Heart right ventricle (tissue), 16 donors: ENCODE measurements at regions not wholly inside any gene's neighbourhood (a gene's known extent, or its start where the extent isn't known, plus 50 kb on each side); places are given as distances from the start of the nearest gene placed in this dataset.

Experiments
- ATAC-seq, 8 donors: fragments of 200-7000 bp; cut with Tn5 transposase; one replicate each; pipeline ENCODE4 v1.9.1; 2020; ENCODE audit warnings: mild to moderate bottlenecking in 8 of 8, moderate library complexity in 8 of 8, moderate number of reproducible peaks in 1 of 8
- DNase-seq, 2 donors: peaks; one replicate each; pipeline ENCODE4 v3.0.0-alpha.2; 2020
- H3K27ac ChIP-seq, 10 donors: fragments of 200-600 bp; sonication (generic) in 2 of 10; one replicate each; pipeline versions ENCODE4 v1.5.0 to v1.8.0; 2020 to 2022; ENCODE audit warnings: mild to moderate bottlenecking in 3 of 10
- H3K27me3 ChIP-seq, 7 donors: fragments of 200-600 bp; one replicate each; pipeline ENCODE4 v1.8.0; 2021 to 2022; ENCODE audit warnings: mild to moderate bottlenecking in 2 of 7
- H3K36me3 ChIP-seq, 9 donors: fragments of 200-600 bp; sonication (generic) in 1 of 9; one replicate each; pipeline versions ENCODE4 v1.5.0 to v1.8.0; 2020 to 2022; ENCODE audit warnings: mild to moderate bottlenecking in 2 of 9
- H3K4me1 ChIP-seq, 9 donors: fragments of 200-600 bp; sonication (generic) in 1 of 9; one replicate each; pipeline versions ENCODE4 v1.5.0 to v1.8.0; 2020 to 2022; ENCODE audit warnings: mild to moderate bottlenecking in 4 of 9
- H3K4me3 ChIP-seq, 10 donors: fragments of 200-600 bp; sonication (generic) in 2 of 10; one replicate each; pipeline versions ENCODE4 v1.5.0 to v1.8.0; 2020 to 2022; ENCODE audit warnings: mild to moderate bottlenecking in 7 of 10, moderate library complexity in 2 of 10
- H3K9me3 ChIP-seq, 11 donors: fragments of 200-600 bp in 10 of 11; sonication (generic) in 2 of 11; one replicate each; pipeline versions ENCODE4 v1.5.0 to v1.8.0; 2013 to 2022; ENCODE audit warnings: mild to moderate bottlenecking in 2 of 11, control low read depth in 1 of 11, moderate library complexity in 1 of 11
- CTCF ChIP-seq, 9 donors: fragments of 200-600 bp; sonication (generic) in 2 of 9; IDR thresholded peaks; one replicate each; pipeline versions ENCODE4 v1.5.0 to v1.8.0; 2021 to 2022; ENCODE audit warnings: antibody characterized with exemption in 9 of 9, mild to moderate bottlenecking in 5 of 9, moderate library complexity in 1 of 9
- WGBS, 2 donors: extraction: QIAGEN DNeasy Blood & Tissue Kit; methylation state at CpG; one replicate each; pipeline ENCODE4 v1.1.7; 2013; ENCODE audit warnings: inconsistent platforms in 1 of 2; 5-methylcytosine and 5-hydroxymethylcytosine counted together
- intact Hi-C, 10 donors: fragments of 100-400 bp; cut with DNase I; formaldehyde crosslinking; loops; one replicate each; pipeline versions ENCODE4 v1.11.1 to v1.14.2; 2022
- donor health status: Arrhythmogenic right ventricular cardiomyopathy.
- donor health status: ischemic (EF 13 %, LVEDD 7.1; RV severe dilation, severe dysfunction).
- donor health status: healthy with polysubstance abuse.
- donor health status: DM: no; HTN: yes; CAD: no.
- donor health status: DM: no; HTN: no; CAD: no.
- donor health status: ischemic (EF 25% LVEDD 6.9; RV normal size, moderate dysfunction).
- donor health status: ischemic (EF 25% LVEDD 5.7; RV mildly dilated, moderate dysfunction).
- donor health status: healthy.
- donor health status: DM: yes; HTN: yes; CAD: no.
- donor health status: Ischemic cardiomyopathy.
- donor health status: ischemic (EF 35%, LVEDD 5.7; RV mildly dilated, moderate dysfunction).
- donor health status: nonischemic (EF 11% LVEDD 7.7; RV severe dilation, severe dysfunction).
- donor health status: DM: yes; HTN: yes; CAD: no.
- donor health status: PGD.
- donor health status: ischemic (EF 29% LVEDD 5.4; RV normal size, mild dysfunction).
- donor health status: nonischemic (EF 23%, LVEDD 6.1; RV moderate dilation, normal function).

- peaks cover 0 to 42% (median 24%) of the 10 kb centered on the region in 7 donors for H3K27me3 ChIP-seq
- H3K4me3 ChIP-seq: no peak overlapping the region
- no peaks in the 10 kb centered on the region for H3K4me1 ChIP-seq
- intact Hi-C loops: loop anchor here in 2 of 10 donors (10.0 kb wide), 2 partner anchors 400 to 740 kb away; no protein-coding TSS in a partner anchor
- H3K27ac ChIP-seq: no peak overlapping the region
- ATAC-seq (no peak), DNase-seq (no peak)
- TF ChIP-seq CTCF (IDR thresholded peaks at IDR 0.05): no peak
- 91 to 93% methylated on average over 18 of the region's 18 CpGs for WGBS, 2 donors
- H3K36me3 ChIP-seq: no peaks in the 10 kb centered on the region
- H3K9me3 ChIP-seq: no peaks in the 10 kb centered on the region
Observed at GRCh38 chr14:94695231-94695630, 74.7 kb downstream of the GSC start.

- peaks cover 0 to 21% (median 15%) of the 10 kb centered on the region in 7 donors for H3K27me3 ChIP-seq
Observed at GRCh38 chr14:94691660-94692034, 78.3 kb downstream of the GSC start.

GRCh38 chr14:94690896-94691659 is 78.8 kb downstream of the GSC start:
- H3K27ac ChIP-seq: no peak overlapping the region
- no peaks in the 10 kb centered on the region for H3K9me3 ChIP-seq
- H3K4me3 ChIP-seq: no peak overlapping the region
- TF ChIP-seq CTCF (IDR thresholded peaks at IDR 0.05): no peak
- H3K4me1 ChIP-seq: peaks cover 0 to 10% (median 4%) of the 10 kb centered on the region in 9 donors
- ATAC-seq (peak in 1 of 8 donors; percentile 9), DNase-seq (no peak)
- peaks cover 0 to 21% (median 17%) of the 10 kb centered on the region in 7 donors for H3K27me3 ChIP-seq
- 88% methylated on average over 31 of the region's 31 CpGs for WGBS, 2 donors
- no peaks in the 10 kb centered on the region for H3K36me3 ChIP-seq
- intact Hi-C loops: loop anchor here in 6 of 10 donors (2.0 to 10.0 kb wide), 5 partner anchors 404 to 744 kb away; no protein-coding TSS in a partner anchor

More at GRCh38 chr14:94691660-94692034, 78.3 kb downstream of the GSC start:
- DNase-seq: no peak
- ATAC-seq: peak in 3 of 8 donors; percentile 12 to 44 (median 23)
- Histone ChIP-seq H3K4me3 (no peak overlapping the region), H3K27ac (no peak overlapping the region), H3K4me1 (peaks cover 0 to 10% (median 4%) of the 10 kb centered on the region in 9 donors), H3K36me3 (no peaks in the 10 kb centered on the region), H3K9me3 (no peaks in the 10 kb centered on the region)
- TF ChIP-seq CTCF (IDR thresholded peaks at IDR 0.05): no peak
- 74 to 80% methylated on average over 7 of the region's 7 CpGs for WGBS, 2 donors
- intact Hi-C loops: loop anchor here in 6 of 10 donors (2.0 to 10.0 kb wide), 5 partner anchors 403 to 743 kb away; no protein-coding TSS in a partner anchor

GRCh38 chr14:94690486-94690885 is 78.3 kb downstream of the SERPINA3 start:
- 73 to 84% methylated on average over 14 of the region's 14 CpGs for WGBS, 2 donors
- Histone ChIP-seq H3K9me3 (no peaks in the 10 kb centered on the region), H3K4me3 (no peak overlapping the region), H3K36me3 (no peaks in the 10 kb centered on the region), H3K4me1 (peaks cover 0 to 10% (median 4%) of the 10 kb centered on the region in 9 donors), H3K27me3 (peaks cover 0 to 27% (median 20%) of the 10 kb centered on the region in 7 donors), H3K27ac (no peak overlapping the region)
- no peak for TF ChIP-seq CTCF (IDR thresholded peaks at IDR 0.05)
- ATAC-seq: no peak
- DNase-seq: no peak
- intact Hi-C loops: loop anchor here in 6 of 10 donors (2.0 to 10.0 kb wide), 5 partner anchors 404 to 744 kb away; no protein-coding TSS in a partner anchor
